Fibroblast of skin of left quadriceps (primary cell): ENCODE measurements at regions not wholly inside any gene's neighbourhood (a gene's known extent, or its start where the extent isn't known, plus 50 kb on each side); places are given as distances from the start of the nearest gene placed in this dataset.

Experiments used
- DNase-seq, 2 experiments: peaks; one replicate each; pipeline ENCODE4 v3.0.0-alpha.2; 2013; ENCODE audit warnings: low read depth in 2 of 2

DNA sequence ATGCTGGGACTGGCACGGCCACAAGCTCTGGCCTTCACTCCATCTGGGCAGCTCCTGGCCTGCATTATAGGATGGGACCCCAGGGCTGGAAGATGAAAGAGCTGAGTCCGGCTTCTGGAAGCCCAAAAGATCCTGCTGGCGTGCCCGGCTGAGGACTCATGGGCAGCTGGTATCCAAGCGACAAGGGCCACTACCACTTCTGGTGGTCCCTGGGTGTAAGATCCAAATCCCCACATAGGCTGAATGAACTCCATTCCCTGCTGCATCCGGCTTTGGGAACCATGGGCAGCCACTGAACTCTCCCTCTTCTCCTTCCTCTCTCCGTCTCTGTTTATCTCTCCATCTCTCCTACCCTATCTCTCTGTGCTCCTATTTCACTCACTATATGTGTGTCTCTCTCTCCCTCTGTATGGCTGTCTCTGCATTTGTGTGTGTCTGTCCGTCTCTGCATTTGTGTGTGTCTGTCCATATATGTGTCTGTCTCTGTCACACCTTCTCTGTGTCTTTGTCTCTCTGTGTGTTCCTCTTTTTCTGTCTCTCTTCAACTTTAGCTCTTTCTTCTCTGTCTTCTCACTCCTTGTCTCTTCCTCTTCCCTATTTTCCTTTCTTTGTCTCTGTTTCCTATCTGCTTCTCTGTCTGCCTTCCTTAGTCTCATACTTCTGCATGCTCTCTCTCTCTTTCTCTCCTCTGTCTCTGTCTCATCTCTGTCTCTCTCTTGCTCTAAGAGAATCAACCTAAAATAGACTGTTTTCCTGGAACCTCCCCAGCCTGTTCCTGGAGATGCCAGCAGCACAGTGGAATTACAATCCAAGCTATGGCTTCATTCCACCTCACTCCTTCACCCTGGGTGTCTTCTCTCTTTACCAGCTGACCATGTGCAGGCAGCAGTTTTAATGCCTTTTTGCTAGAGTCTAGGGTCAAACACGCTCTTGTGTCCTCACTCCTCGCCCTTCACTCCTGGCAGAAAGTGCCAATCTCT lies 60.4 kb upstream of the IRX6 start:
- no peak for DNase-seq

DNA sequence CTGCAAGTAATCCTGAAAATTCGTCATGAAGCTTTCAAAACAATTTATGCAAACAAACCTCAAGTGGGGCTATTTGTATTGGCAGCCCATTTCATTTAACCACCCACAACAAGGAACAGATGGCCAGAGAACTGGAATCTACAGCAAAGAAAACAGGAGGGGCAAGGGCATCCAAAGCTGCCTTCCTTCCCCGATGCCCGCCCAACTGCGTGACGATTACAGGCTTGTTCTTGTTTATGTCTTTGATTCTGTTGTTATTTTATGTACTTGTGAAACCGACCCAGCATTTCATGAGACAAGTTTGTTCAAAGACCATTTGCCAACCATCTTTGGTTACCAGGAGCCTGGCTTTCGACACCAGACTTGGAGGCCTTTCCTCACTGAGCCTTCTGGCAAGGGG lies 59.1 kb upstream of the IRX6 start:
- no peak for DNase-seq

DNA sequence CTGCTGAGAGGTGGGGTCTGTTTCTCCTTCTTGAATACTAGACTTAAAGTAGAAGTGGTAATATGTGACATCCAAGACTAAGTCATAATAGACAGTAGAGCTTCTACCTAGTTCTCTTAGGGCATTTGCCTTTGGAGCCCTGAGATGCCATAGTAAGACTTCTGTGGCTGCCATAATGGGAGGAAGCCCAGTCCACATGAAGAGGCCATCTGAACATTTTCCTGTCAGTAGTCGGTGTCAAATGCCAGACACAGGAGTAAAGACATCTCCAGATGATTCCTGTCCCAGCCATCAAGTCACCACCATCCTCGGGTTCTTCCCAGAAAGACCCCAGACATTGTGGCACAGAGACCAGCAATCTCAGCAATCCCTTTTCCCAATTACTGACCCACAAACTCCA lies 58.1 kb upstream of the IRX6 start:
- DNase-seq, result no peak

DNA sequence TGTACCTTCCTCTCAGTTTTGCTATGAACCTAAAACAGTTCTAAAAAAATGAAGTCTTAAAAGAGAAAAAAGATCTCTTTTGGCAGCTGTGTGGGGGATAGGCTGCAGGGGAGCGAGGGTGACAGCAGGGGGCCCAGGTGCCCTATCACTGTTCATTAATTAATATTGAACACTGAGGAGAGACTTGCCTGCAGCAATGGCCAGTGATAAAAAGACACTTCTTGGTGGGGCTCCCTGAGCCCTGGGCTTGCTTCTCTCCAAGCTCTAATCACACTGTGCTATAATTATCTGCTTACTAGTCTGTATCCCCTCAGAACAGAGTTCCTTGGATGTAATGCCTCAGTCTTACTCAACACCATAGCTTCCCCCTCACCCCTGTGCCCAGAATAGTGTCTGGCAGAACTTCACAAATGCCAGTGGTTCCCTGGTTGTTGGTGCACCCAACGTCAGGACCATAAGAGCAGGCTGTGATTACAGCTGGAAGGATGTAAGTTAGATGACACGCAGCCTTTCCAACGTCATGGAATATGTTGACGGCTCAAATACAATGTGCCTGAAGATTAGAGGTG lies 52.0 kb upstream of the IRX6 start:
- no peak for DNase-seq

DNA sequence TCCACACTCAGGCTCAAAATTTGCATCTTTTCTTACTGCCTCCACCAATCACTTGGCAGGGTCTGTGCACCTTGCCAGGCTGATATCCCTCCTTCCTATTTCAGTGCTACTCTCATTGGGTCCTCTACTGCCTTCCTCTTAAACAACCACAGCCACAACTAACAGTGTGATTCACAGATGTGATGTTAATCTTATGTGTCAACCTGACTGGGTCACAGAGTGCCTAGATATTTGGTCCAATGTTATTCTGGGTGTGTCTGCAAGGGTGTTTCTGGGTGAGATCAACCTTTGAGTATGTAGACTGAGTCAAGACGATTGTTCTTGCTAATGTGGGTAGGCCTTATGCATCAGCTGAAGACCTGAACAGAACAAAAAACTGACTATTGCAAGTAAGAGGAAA lies 51.3 kb upstream of the IRX6 start:
- no peak for DNase-seq

DNA sequence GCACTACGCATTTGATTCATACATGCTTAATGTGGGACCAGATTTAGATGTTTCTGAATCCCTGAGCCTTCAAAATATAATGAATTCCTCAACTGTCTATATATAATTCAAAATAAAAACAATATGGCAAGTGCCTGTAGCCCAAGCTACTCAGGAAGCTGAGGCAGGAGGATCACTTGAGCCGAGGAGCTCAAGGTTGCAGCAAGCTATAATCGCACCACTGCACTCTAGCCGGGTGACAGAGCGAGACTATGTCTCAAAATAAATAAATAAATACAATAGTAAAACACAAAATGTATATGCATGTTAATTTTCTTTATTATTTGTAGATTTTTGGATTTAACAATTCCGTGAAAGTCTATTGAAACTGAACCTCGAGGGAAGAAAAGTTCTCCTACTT lies 50.6 kb upstream of the IRX6 start:
- DNase-seq, result no peak

DNA sequence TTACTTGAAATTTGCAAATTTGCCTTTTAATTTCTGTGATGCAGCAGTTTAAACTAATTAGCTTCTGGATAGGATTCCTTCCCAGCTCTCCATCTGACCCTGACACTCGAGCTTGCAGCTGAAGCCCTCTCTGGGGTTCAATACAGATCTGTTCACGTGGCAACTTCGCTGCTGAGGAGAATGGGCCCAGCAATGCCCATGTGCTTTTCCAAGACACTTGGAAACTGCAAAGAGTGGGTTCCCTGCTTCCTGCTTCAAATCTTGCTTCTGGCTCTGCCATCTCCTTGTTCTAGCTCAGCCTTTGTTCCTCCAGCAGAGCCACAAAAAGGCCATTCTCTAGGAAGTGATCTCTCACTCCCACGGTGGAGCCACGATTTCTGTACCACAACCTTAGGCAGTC lies 50.0 kb upstream of the IRX6 start:
- no peak for DNase-seq
